GM23338 (cell line): ENCODE measurements at regions not wholly inside any gene's neighbourhood (a gene's known extent, or its start where the extent isn't known, plus 50 kb on each side); places are given as distances from the start of the nearest gene placed in this dataset.

ENCODE experiments used
- ATAC-seq: fragments of 200-7000 bp; cut with Tn5 transposase; 3 replicates; pipeline ENCODE4 v1.9.1; 2020
- DNase-seq: peaks from one replicate; pipeline ENCODE4 v3.0.0-alpha.2; 2015; ENCODE audit warnings: low spot score
- H2AFZ ChIP-seq: fragments of 200-600 bp; sonication (generic); 2 replicates; pipeline ENCODE4 v1.8.0; 2016; ENCODE audit warnings: antibody characterized with exemption, mild to moderate bottlenecking, moderate library complexity
- H3F3A ChIP-seq: fragments of 200-600 bp; sonication (generic); replicated peaks from 2 replicates; pipeline ENCODE4 v1.8.0; 2017; ENCODE audit warnings: antibody characterized with exemption, mixed run types, low read depth
- H3K27ac ChIP-seq: fragments of 200-600 bp; sonication (generic); 2 replicates; pipeline ENCODE4 v1.6.1; 2016; ENCODE audit warnings: low read depth
- H3K27me3 ChIP-seq: fragments of 200-600 bp; sonication (generic); 2 replicates; pipeline ENCODE4 v1.8.0; 2016; ENCODE audit warnings: mild to moderate bottlenecking, mixed run types, moderate library complexity; ENCODE audit not compliant: insufficient read depth
- H3K36me3 ChIP-seq: fragments of 200-600 bp; sonication (generic); 2 replicates; pipeline ENCODE4 v1.8.0; 2016; ENCODE audit warnings: mild to moderate bottlenecking; ENCODE audit not compliant: insufficient read depth
- H3K4me1 ChIP-seq: fragments of 200-600 bp; sonication (generic); 2 replicates; pipeline ENCODE4 v1.8.0; 2016; ENCODE audit warnings: mild to moderate bottlenecking, moderate library complexity; ENCODE audit not compliant: insufficient read depth
- H3K4me2 ChIP-seq: fragments of 200-600 bp; sonication (generic); 2 replicates; pipeline ENCODE4 v1.7.1; 2017; ENCODE audit warnings: mixed run types
- H3K4me3 ChIP-seq: fragments of 200-600 bp; sonication (generic); 2 replicates; pipeline ENCODE4 v1.6.1; 2016; ENCODE audit warnings: mixed run types
- H3K79me2 ChIP-seq: fragments of 200-600 bp; sonication (generic); replicated peaks from 2 replicates; pipeline ENCODE4 v1.8.0; 2017; ENCODE audit warnings: mild to moderate bottlenecking; ENCODE audit not compliant: insufficient read depth
- H3K9me2 ChIP-seq: fragments of 200-600 bp; sonication (generic); 2 replicates; pipeline ENCODE4 v1.8.0; 2017; ENCODE audit not compliant: insufficient read depth
- H4K20me1 ChIP-seq: fragments of 200-600 bp; sonication (generic); replicated peaks from 2 replicates; pipeline ENCODE4 v1.8.0; 2017; ENCODE audit warnings: mild to moderate bottlenecking; ENCODE audit not compliant: insufficient read depth
- H3K27ac Mint-ChIP-seq: 2 replicates; pipeline ENCODE4 v1.8.0; 2020; ENCODE audit warnings: inconsistent platforms, mild to moderate bottlenecking, moderate library complexity, mixed read lengths
- H3K27me3 Mint-ChIP-seq: 3 replicates; pipeline ENCODE4 v1.8.0; 2022; ENCODE audit warnings: low read depth, mild to moderate bottlenecking, moderate library complexity, mixed read lengths, inconsistent platforms; ENCODE audit not compliant: insufficient read depth, poor library complexity
- H3K36me3 Mint-ChIP-seq: 3 replicates; pipeline ENCODE4 v1.8.0; 2021; ENCODE audit warnings: low read depth, mild to moderate bottlenecking, inconsistent platforms, moderate library complexity, mixed read lengths
- H3K4me1 Mint-ChIP-seq: 3 replicates; pipeline ENCODE4 v1.8.0; 2020; ENCODE audit warnings: mild to moderate bottlenecking, inconsistent platforms, mixed read lengths
- H3K4me3 Mint-ChIP-seq: 3 replicates; pipeline ENCODE4 v1.8.0; 2021; ENCODE audit warnings: moderate library complexity, mild to moderate bottlenecking, inconsistent platforms, mixed read lengths
- H3K9me3 Mint-ChIP-seq: 3 replicates; pipeline ENCODE4 v1.8.0; 2020; ENCODE audit warnings: moderate library complexity, mild to moderate bottlenecking, inconsistent platforms, mixed read lengths
- CREB1 ChIP-seq: fragments of 250-450 bp; sonication (Bioruptor Pico); IDR thresholded peaks from 2 replicates; pipeline ENCODE4 v1.5.0; 2020; ENCODE audit warnings: low read depth, mild to moderate bottlenecking, moderate library complexity
- EZH2 ChIP-seq: fragments of 200-600 bp; sonication (generic); IDR thresholded peaks from one replicate; pipeline ENCODE4 v1.8.0; 2017; ENCODE audit warnings: antibody characterized with exemption, mild to moderate bottlenecking, low read depth; ENCODE audit not compliant: unreplicated experiment
- EZH2phosphoT487 ChIP-seq: fragments of 200-600 bp; sonication (generic); IDR thresholded peaks from one replicate; pipeline ENCODE4 v1.8.1; 2018; ENCODE audit warnings: antibody characterized with exemption; ENCODE audit not compliant: unreplicated experiment
- JUNB ChIP-seq: IDR thresholded peaks from one replicate; pipeline ENCODE4 v1.6.1; 2016; ENCODE audit warnings: antibody characterized with exemption; ENCODE audit not compliant: unreplicated experiment
- ZNF114 ChIP-seq: fragments of 250-450 bp; sonication (Bioruptor Pico); IDR thresholded peaks from 2 replicates; pipeline ENCODE4 v1.5.0; 2020; ENCODE audit warnings: mild to moderate bottlenecking, moderate library complexity
- TF ChIP-seq, protein P1 (sequence below): fragments of 250-450 bp; sonication (Bioruptor Pico); IDR thresholded peaks from 2 replicates; pipeline ENCODE4 v1.5.0; 2020; ENCODE audit warnings: mild to moderate bottlenecking, moderate library complexity
- TF ChIP-seq, protein P2 (sequence below): IDR thresholded peaks from one replicate; pipeline ENCODE4 v1.6.1; 2018; ENCODE audit warnings: antibody characterized with exemption; ENCODE audit not compliant: unreplicated experiment

DNA sequence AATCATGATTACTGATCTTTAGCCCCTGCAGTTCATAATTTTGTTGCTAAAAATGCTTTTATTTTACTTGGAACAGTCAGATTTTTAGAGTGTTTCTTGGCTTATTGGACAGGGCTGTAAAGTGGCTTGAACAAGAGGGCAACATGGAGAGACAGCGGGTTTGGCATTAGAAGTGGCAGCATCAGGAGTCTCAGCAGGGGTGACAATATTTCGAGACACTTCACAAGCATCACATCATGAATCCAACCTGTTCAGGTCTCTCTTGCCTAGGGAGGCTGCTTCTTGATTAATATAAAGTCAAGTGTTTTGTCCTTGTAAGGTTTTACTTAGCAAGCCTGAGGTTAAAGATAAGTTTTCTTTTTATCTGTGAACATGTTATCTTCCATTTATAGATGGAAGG is 2249.5 kb downstream of the LRRC4C start:
- Histone ChIP-seq H3K27ac (no peak overlapping the region), H2AFZ (no peak overlapping the region), H4K20me1 (no peaks in the 10 kb centered on the region), H3K4me2 (no peak overlapping the region), H3K4me1 (no peaks in the 10 kb centered on the region), H3K27me3 (no peaks in the 10 kb centered on the region), H3K79me2 (no peaks in the 10 kb centered on the region), H3F3A (no peaks in the 10 kb centered on the region), H3K4me3 (no peak overlapping the region), H3K9me2 (no peaks in the 10 kb centered on the region), H3K36me3 (no peaks in the 10 kb centered on the region)
- TF ChIP-seq CREB1 (CRISPR knock-in tag): no peak
- H3K36me3 Mint-ChIP-seq: no peaks in the 10 kb centered on the region
- H3K4me3 Mint-ChIP-seq: no peak overlapping the region
- no peaks in the 10 kb centered on the region for H3K4me1 Mint-ChIP-seq
- no peaks in the 10 kb centered on the region for H3K9me3 Mint-ChIP-seq
- H3K27me3 Mint-ChIP-seq: no peaks in the 10 kb centered on the region
- H3K27ac Mint-ChIP-seq: no peak overlapping the region
- ATAC-seq: no peak
- no peak for DNase-seq

DNA sequence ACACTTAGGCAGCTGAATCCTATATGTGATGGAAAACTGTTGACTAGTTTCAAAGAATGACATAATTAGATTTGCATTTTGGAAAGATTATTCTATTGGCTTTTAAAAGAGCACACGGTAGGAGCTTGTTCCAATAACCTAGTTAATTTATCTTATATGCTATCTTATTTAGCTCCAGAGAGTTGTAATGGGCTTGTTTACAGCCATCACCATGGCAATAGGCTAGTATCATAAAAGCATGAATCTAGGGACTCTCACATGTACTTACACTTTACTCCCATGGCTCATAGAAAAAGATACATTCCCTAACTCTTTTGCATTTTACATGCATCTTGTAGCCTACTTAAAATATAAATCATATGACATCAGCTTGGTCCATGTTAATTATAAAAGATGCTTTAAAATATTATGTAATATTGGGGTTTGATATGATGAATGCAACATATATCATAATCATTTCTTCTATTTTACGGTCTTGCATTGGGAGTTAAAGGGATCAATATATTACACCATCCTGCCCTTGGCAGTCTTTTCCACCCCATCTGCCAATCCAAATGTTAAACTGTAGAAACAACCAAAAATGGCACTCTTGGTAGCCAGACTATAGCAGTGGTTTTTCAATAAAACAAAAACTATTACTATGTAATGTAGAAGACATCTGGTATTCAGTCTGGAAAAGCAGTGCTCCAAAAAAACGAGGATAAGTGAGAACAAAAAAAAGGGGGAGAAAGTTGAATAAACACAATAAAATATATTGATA is 2254.0 kb downstream of the LRRC4C start:
- H3K4me1 Mint-ChIP-seq: no peaks in the 10 kb centered on the region
- H3K9me3 Mint-ChIP-seq: no peaks in the 10 kb centered on the region

More for the DNA sequence above, 2254.0 kb downstream of the LRRC4C start:
- TF ChIP-seq, protein P1, sequence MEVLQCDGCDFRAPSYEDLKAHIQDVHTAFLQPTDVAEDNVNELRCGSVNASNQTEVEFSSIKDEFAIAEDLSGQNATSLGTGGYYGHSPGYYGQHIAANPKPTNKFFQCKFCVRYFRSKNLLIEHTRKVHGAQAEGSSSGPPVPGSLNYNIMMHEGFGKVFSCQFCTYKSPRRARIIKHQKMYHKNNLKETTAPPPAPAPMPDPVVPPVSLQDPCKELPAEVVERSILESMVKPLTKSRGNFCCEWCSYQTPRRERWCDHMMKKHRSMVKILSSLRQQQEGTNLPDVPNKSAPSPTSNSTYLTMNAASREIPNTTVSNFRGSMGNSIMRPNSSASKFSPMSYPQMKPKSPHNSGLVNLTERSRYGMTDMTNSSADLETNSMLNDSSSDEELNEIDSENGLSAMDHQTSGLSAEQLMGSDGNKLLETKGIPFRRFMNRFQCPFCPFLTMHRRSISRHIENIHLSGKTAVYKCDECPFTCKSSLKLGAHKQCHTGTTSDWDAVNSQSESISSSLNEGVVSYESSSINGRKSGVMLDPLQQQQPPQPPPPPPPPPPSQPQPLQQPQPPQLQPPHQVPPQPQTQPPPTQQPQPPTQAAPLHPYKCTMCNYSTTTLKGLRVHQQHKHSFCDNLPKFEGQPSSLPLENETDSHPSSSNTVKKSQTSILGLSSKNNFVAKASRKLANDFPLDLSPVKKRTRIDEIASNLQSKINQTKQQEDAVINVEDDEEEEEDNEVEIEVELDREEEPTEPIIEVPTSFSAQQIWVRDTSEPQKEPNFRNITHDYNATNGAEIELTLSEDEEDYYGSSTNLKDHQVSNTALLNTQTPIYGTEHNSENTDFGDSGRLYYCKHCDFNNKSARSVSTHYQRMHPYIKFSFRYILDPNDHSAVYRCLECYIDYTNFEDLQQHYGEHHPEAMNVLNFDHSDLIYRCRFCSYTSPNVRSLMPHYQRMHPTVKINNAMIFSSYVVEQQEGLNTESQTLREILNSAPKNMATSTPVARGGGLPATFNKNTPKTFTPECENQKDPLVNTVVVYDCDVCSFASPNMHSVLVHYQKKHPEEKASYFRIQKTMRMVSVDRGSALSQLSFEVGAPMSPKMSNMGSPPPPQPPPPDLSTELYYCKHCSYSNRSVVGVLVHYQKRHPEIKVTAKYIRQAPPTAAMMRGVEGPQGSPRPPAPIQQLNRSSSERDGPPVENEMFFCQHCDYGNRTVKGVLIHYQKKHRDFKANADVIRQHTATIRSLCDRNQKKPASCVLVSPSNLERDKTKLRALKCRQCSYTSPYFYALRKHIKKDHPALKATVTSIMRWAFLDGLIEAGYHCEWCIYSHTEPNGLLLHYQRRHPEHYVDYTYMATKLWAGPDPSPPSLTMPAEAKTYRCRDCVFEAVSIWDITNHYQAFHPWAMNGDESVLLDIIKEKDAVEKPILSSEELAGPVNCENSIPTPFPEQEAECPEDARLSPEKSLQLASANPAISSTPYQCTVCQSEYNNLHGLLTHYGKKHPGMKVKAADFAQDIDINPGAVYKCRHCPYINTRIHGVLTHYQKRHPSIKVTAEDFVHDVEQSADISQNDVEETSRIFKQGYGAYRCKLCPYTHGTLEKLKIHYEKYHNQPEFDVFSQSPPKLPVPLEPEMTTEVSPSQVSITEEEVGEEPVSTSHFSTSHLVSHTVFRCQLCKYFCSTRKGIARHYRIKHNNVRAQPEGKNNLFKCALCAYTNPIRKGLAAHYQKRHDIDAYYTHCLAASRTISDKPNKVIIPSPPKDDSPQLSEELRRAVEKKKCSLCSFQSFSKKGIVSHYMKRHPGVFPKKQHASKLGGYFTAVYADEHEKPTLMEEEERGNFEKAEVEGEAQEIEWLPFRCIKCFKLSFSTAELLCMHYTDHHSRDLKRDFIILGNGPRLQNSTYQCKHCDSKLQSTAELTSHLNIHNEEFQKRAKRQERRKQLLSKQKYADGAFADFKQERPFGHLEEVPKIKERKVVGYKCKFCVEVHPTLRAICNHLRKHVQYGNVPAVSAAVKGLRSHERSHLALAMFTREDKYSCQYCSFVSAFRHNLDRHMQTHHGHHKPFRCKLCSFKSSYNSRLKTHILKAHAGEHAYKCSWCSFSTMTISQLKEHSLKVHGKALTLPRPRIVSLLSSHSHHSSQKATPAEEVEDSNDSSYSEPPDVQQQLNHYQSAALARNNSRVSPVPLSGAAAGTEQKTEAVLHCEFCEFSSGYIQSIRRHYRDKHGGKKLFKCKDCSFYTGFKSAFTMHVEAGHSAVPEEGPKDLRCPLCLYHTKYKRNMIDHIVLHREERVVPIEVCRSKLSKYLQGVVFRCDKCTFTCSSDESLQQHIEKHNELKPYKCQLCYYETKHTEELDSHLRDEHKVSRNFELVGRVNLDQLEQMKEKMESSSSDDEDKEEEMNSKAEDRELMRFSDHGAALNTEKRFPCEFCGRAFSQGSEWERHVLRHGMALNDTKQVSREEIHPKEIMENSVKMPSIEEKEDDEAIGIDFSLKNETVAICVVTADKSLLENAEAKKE (CRISPR knock-in tag): no peak
- TF ChIP-seq, protein P2, sequence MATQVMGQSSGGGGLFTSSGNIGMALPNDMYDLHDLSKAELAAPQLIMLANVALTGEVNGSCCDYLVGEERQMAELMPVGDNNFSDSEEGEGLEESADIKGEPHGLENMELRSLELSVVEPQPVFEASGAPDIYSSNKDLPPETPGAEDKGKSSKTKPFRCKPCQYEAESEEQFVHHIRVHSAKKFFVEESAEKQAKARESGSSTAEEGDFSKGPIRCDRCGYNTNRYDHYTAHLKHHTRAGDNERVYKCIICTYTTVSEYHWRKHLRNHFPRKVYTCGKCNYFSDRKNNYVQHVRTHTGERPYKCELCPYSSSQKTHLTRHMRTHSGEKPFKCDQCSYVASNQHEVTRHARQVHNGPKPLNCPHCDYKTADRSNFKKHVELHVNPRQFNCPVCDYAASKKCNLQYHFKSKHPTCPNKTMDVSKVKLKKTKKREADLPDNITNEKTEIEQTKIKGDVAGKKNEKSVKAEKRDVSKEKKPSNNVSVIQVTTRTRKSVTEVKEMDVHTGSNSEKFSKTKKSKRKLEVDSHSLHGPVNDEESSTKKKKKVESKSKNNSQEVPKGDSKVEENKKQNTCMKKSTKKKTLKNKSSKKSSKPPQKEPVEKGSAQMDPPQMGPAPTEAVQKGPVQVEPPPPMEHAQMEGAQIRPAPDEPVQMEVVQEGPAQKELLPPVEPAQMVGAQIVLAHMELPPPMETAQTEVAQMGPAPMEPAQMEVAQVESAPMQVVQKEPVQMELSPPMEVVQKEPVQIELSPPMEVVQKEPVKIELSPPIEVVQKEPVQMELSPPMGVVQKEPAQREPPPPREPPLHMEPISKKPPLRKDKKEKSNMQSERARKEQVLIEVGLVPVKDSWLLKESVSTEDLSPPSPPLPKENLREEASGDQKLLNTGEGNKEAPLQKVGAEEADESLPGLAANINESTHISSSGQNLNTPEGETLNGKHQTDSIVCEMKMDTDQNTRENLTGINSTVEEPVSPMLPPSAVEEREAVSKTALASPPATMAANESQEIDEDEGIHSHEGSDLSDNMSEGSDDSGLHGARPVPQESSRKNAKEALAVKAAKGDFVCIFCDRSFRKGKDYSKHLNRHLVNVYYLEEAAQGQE: no peak
- no peak for TF ChIP-seq EZH2
- TF ChIP-seq JUNB: no peak
- TF ChIP-seq EZH2phosphoT487: no peak
- TF ChIP-seq ZNF114 (CRISPR knock-in tag): no peak
- no peaks in the 10 kb centered on the region for H3K27me3 Mint-ChIP-seq
- Histone ChIP-seq H3K27me3 (no peaks in the 10 kb centered on the region), H2AFZ (no peak overlapping the region), H4K20me1 (no peaks in the 10 kb centered on the region), H3K4me3 (no peak overlapping the region), H3K4me2 (no peak overlapping the region), H3K27ac (no peak overlapping the region), H3K79me2 (no peaks in the 10 kb centered on the region), H3K4me1 (no peaks in the 10 kb centered on the region), H3F3A (no peaks in the 10 kb centered on the region), H3K9me2 (no peaks in the 10 kb centered on the region), H3K36me3 (no peaks in the 10 kb centered on the region)
- DNase-seq (no peak), ATAC-seq (no peak)
- no peak overlapping the region for H3K27ac Mint-ChIP-seq
- no peaks in the 10 kb centered on the region for H3K36me3 Mint-ChIP-seq
- H3K4me3 Mint-ChIP-seq: no peak overlapping the region
